DMS 273 (cell line): ENCODE measurements at regions not wholly inside any gene's neighbourhood (a gene's known extent, or its start where the extent isn't known, plus 50 kb on each side); places are given as distances from the start of the nearest gene placed in this dataset.

ENCODE experiments used
- DNase-seq: peaks from one replicate; lab custom pipeline; 2025; ENCODE audit not compliant: unreplicated experiment; lab: John Stamatoyannopoulos, UW

DNA sequence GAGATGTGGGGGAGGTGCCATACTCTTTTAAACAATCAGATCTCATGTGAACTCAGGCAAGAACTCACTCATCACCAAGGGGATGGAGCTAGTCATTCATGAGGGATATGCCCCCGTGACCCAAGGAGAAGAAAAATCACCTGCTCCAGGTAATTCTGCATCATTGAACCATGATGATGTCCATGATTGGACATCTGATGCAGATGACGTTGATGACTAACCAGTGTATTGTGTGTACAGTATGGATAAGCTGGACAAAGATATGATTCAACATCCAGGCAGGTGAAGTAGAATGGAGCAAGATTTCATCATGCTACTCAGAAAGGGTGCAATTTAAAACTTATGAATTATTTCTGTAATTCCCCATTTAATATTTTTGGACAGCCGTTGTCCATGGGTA is 286.4 kb upstream of the SMIM31 start:
- no peak for DNase-seq

- DNase-seq = no peak
These were observed 272.4 kb upstream of the SMIM31 start for GRCh38 chr4:164481306-164482091.

DNA sequence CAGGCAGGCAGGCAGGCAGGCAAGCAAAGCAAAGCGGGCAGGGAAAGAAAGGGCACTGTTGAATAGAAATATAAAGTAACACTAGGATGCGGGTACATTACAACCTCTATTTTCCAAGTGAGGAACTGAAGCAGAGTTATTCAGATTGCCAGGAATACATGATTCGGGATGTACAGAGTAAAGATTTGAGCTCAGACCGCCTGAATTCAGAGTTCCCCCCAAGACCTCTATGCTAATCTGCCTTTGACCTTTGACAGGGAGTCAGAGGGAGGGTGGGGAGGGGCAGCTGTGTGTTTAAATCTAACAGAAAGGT is 271.9 kb upstream of the SMIM31 start:
- no peak for DNase-seq

DNA sequence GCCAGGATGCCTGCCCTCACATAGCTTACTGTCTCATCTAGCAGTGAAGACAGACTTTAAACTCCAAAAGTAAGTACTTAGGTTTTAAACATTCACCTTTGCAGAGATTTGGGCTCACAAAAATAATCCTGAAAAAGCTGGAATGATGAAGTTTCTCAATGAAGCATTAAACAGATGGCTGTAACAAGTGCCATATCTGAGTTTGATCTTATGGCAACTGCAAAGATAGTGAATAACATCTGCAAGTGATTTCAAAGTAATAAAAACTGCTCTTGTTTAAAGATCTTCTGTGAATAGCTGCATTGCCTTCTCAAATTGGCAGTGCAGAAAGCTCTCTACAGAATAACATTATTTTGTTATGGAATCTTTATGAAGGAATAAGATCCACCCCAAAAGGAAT is 271.2 kb upstream of the SMIM31 start:
- no peak for DNase-seq

- DNase-seq = no peak
These were observed 270.2 kb upstream of the SMIM31 start for GRCh38 chr4:164483711-164484110.

DNA sequence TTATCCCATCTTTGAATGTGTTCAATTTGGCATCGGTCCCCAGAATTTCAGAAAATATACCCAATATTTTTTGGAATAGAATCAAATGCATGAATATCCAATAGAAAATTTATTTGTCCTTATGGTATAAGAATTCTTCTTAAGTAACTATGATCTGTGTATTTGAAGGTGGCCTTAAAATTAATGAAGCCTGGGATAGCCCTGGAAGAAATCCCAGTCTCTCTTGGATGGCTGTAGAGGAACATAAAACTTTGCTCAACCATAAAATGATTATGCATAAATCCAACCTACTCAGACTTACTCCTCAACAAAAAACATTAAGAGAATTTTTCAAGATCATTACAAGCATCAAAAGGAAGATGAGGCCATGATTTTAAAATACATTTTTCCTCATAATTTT is 269.4 kb upstream of the SMIM31 start:
- no peak for DNase-seq

DNA sequence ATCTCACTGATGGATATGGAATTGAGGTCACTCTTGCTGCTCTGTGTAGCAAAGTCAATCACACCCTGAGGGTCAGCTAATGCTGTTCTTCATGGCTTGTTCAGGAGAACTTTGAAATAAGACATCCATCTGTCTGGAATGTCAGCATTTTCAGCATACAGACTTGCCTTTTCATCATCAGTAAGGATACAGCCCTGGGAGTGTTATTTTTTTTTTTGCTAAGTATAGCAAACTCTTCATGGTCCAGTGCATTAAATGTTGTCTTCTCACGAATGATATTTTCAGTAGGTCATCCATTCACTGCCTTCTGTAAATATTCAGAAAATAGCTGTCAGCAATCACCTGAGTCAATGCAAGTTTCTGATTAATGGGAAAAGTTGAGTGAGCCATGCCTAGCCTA is 268.8 kb upstream of the SMIM31 start:
- no peak for DNase-seq

- DNase-seq = no peak
These were observed 265.8 kb upstream of the SMIM31 start for GRCh38 chr4:164488114-164488513.

DNA sequence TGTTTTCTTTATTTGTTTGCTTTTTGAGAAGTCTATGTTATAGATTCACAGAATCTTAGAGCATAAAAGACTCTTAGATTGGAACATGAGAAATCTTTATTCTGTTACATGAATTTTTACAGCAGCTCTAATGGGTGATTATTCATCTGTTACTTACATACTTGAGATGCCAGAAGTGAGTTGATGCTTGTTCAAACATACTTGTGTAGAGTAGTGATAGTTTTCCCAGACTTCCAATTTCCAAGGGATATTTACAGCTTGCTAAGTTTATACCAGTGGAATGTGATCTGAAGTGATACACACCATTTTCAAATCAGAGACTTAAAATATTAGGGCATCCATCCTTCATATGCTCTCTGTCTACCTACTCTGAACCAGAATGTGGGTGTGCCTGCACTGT is 252.9 kb upstream of the SMIM31 start:
- no peak for DNase-seq

DNA sequence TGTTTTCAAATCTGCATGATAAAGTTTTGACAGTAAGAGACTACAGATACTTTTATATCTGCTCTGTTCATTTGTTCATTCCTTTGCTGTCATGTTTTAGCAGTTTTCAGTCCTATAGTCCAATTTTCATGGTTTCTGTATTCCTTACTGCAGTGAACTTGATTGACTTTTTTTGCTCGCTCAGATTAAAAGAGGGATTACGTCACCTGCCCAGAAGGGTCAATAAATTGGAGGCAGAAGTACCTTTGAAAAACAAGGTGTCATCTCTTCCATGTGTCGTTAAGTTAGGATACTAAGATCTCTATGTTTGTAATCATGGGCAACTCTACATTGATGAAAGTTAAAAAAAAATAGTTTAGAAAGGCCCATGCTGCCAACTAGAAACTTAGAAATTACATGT is 250.1 kb upstream of the SMIM31 start:
- no peak for DNase-seq

GRCh38 chr4:164508097-164508496 is 245.8 kb upstream of the SMIM31 start:
- no peak for DNase-seq

- DNase-seq = no peak
These were observed 245.2 kb upstream of the SMIM31 start for GRCh38 chr4:164508771-164509170.

DNA sequence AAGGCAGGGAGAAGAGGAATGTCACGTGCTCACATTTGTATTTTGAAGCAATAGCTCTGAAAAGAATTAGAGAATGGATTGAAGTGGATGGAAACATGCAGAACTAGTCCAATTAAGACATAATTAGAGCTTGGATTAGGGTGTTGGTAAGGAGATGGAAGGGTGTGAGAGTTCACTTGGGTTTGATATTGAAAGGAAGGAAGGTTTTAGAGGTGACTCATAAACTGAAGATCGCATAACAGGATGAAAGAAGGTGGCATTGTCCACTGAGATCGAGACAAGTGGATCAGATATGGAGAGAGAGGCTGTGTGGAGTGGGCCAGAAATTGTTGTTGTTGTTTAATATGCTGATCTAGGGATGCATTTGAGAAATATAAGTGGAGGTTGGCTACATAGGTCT is 244.0 kb upstream of the SMIM31 start:
- DNase-seq = no peak

GRCh38 chr4:164512124-164512523 is 241.8 kb upstream of the SMIM31 start:
- no peak for DNase-seq

- DNase-seq = no peak
These were observed 239.2 kb upstream of the SMIM31 start for GRCh38 chr4:164514765-164515164.

GRCh38 chr4:164524789-164525188 is 229.1 kb upstream of the SMIM31 start:
- no peak for DNase-seq

GRCh38 chr4:164526933-164527583 is 226.9 kb upstream of the SMIM31 start:
- DNase-seq = no peak

- DNase-seq = no peak
These were observed 224.9 kb upstream of the SMIM31 start for GRCh38 chr4:164529058-164529457.

GRCh38 chr4:164529486-164529885 is 224.4 kb upstream of the SMIM31 start:
- no peak for DNase-seq

DNA sequence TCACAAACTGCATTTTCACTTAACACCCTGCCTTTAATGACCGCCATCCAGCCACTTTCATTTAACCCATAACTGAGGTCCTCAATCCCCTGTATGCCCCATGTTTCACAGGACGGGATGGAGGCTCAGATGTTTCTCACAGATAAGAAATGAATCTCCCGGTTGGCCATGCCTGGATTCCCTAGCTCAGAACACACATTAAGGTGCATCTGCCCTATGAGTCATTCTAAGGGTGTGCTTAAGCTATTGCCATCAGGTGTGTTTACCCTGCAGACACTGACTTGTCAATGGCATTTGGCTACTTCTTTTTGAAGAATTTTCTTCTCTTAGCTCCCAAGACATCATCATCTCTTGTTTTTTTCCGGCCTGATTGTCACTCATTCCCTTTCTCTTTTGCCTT is 222.6 kb upstream of the SMIM31 start:
- DNase-seq = no peak

DNA sequence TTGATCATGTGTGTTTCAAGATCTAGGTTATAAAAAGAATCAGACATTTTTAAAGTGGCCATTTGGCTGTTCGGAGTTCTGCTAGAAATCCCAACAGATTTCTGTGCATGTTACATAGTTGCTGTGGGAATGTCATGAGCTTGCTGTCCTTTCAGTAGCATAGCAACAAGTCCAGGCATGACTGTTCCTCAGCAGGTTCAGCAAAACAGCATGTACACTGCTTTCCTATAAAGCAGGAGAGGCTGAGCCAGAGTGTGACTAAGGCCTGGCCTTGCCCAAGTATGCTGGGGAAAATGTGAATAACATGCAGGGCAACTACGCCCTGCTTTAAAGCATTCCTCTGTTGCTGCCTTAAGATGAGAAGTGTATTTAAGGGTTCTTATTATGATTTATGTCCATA is 217.1 kb upstream of the SMIM31 start:
- no peak for DNase-seq

DNA sequence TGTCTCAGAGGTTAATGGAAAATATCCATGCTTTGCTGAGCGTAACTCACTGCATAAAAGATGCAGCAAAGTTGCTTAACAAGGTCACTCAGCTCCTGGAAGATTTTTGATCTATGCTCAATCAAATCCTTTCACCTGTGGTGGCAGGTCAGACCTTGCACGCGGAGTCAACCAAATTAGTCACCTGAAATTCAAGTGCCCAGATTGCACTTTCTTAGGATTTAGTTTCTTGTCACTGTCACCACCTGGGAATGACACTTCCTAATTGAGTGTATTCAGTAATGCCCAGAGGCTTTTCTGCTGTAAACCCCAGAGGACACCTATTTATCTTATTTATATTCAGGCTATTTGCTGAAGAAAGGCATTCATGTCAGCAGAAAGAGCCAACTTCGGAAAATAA is 215.8 kb upstream of the SMIM31 start:
- DNase-seq = no peak

- no peak for DNase-seq
These were observed 212.9 kb upstream of the SMIM31 start for GRCh38 chr4:164540987-164541386.
